ENCODE measurements at regions not wholly inside any gene's neighbourhood (a gene's known extent, or its start where the extent isn't known, plus 50 kb on each side); places are given as distances from the start of the nearest gene placed in this dataset.

DNA sequence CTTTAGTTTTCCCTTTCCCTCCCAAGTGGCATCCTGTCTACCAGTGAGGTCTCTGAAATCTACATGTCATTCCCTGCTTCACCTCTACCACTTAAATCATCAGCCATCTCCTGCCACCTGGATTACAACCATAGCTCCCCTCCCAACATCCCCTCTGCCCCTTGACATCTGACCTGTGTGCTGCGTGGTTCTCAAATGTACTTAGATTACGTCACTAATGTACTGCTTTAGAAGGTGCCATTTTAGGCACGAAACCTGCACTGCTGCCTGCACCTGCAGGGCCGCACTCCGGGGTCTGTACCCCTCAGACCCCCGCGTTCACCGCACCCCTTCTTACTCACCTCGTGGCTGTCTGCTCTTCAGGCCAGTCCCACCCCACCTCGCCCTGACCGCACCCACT, 395.1 kb upstream of the MYT1L start (continued):
- no peak for TF ChIP-seq ZNF584 (CRISPR knock-in tag; IDR thresholded peaks at IDR 0.05; ENCODE audit: low read depth)
- TF ChIP-seq, protein P1, sequence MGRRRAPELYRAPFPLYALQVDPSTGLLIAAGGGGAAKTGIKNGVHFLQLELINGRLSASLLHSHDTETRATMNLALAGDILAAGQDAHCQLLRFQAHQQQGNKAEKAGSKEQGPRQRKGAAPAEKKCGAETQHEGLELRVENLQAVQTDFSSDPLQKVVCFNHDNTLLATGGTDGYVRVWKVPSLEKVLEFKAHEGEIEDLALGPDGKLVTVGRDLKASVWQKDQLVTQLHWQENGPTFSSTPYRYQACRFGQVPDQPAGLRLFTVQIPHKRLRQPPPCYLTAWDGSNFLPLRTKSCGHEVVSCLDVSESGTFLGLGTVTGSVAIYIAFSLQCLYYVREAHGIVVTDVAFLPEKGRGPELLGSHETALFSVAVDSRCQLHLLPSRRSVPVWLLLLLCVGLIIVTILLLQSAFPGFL (CRISPR knock-in tag; IDR thresholded peaks at IDR 0.05) = no peak
- no peak for TF ChIP-seq NR4A1 (CRISPR knock-in tag; IDR thresholded peaks at IDR 0.05)
- no peak for TF ChIP-seq NR4A1 (tag; IDR thresholded peaks at IDR 0.05)
- no peak for TF ChIP-seq ZNF75A (CRISPR knock-in tag; IDR thresholded peaks at IDR 0.05)
- TF ChIP-seq PYGO2 (tag; IDR thresholded peaks at IDR 0.05) = no peak
- TF ChIP-seq ZFP1 (CRISPR knock-in tag; IDR thresholded peaks at IDR 0.05) = no peak

GRCh38 chr2:2723064-2723463, 392.0 kb upstream of the MYT1L start:
- WGBS (ENCODE audit: insufficient coverage, low coverage, missing lambda C conversion rate) = 0% methylated on average over 3 of the region's 3 CpGs

More at GRCh38 chr2:2723064-2723463, 392.0 kb upstream of the MYT1L start:
- CTCF ChIA-PET (ENCODE audit: low intra/inter-chr PET ratio) = no interaction called here
- POLR2A ChIA-PET = interaction anchor here (0.8 kb wide), 1 partner anchor 269 kb away, joined by 3 read pairs; no protein-coding TSS in a partner anchor
- TF ChIP-seq TCFL5 (CRISPR knock-in tag; conservative IDR thresholded peaks at IDR 0.05) (no peak), FOXA1 (IDR thresholded peaks at IDR 0.05; ENCODE audit: borderline replicate concordance) (no peak), PHB (CRISPR knock-in tag; IDR thresholded peaks at IDR 0.05) (no peak), USF1 (CRISPR knock-in tag; IDR thresholded peaks at IDR 0.05) (no peak), SMARCC2 (IDR thresholded peaks at IDR 0.05; ENCODE audit: low read depth) (no peak), SIN3B (IDR thresholded peaks at IDR 0.05; ENCODE audit: low read depth) (no peak), EGR1 (conservative IDR thresholded peaks at IDR 0.05) (no peak), ZNF695 (CRISPR knock-in tag; IDR thresholded peaks at IDR 0.05) (no peak), NBN (IDR thresholded peaks at IDR 0.05; ENCODE audit: low read depth) (no peak)
- TF ChIP-seq, protein P2, sequence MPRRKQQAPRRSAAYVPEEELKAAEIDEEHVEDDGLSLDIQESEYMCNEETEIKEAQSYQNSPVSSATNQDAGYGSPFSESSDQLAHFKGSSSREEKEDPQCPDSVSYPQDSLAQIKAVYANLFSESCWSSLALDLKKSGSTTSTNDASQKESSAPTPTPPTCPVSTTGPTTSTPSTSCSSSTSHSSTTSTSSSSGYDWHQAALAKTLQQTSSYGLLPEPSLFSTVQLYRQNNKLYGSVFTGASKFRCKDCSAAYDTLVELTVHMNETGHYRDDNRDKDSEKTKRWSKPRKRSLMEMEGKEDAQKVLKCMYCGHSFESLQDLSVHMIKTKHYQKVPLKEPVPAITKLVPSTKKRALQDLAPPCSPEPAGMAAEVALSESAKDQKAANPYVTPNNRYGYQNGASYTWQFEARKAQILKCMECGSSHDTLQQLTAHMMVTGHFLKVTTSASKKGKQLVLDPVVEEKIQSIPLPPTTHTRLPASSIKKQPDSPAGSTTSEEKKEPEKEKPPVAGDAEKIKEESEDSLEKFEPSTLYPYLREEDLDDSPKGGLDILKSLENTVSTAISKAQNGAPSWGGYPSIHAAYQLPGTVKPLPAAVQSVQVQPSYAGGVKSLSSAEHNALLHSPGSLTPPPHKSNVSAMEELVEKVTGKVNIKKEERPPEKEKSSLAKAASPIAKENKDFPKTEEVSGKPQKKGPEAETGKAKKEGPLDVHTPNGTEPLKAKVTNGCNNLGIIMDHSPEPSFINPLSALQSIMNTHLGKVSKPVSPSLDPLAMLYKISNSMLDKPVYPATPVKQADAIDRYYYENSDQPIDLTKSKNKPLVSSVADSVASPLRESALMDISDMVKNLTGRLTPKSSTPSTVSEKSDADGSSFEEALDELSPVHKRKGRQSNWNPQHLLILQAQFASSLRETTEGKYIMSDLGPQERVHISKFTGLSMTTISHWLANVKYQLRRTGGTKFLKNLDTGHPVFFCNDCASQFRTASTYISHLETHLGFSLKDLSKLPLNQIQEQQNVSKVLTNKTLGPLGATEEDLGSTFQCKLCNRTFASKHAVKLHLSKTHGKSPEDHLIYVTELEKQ (CRISPR knock-in tag; IDR thresholded peaks at IDR 0.05) = no peak
- TF ChIP-seq, protein P3, sequence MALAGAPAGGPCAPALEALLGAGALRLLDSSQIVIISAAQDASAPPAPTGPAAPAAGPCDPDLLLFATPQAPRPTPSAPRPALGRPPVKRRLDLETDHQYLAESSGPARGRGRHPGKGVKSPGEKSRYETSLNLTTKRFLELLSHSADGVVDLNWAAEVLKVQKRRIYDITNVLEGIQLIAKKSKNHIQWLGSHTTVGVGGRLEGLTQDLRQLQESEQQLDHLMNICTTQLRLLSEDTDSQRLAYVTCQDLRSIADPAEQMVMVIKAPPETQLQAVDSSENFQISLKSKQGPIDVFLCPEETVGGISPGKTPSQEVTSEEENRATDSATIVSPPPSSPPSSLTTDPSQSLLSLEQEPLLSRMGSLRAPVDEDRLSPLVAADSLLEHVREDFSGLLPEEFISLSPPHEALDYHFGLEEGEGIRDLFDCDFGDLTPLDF (CRISPR knock-in tag; IDR thresholded peaks at IDR 0.05) = no peak
- no peaks in the 10 kb centered on the region for H3K9me1 ChIP-seq (ENCODE audit: control insufficient read depth, insufficient read depth, low read length)
- DNase-seq (ENCODE audit: extremely low read depth in 1 of 4, low spot score in 3 of 4) (no peak), FAIRE-seq (no peak), ATAC-seq (no peak)
- no peaks in the 10 kb centered on the region for H3K4me1 ChIP-seq (replicated peaks in 1 of 2; ENCODE audit: control insufficient read depth in 2 of 2, insufficient read depth in 2 of 2, low read length in 2 of 2)
- peaks cover 0 to 32% of the 10 kb centered on the region in 2 experiments; a peak in 3 of 5 replicates for H3K27me3 ChIP-seq (ENCODE audit: control insufficient read depth in 2 of 2, insufficient read depth in 2 of 2, low read length in 2 of 2)
- no peaks in the 10 kb centered on the region; the same call in 1 of the 2 replicates for H4K20me1 ChIP-seq (replicated peaks; ENCODE audit: control insufficient read depth, insufficient read depth, low read length)
- no TSS peak for BruUV-seq (replicated peaks)
- intact Hi-C loops (cut with micrococcal nuclease) = no loop called here
- no peaks in the 10 kb centered on the region for H3K79me2 ChIP-seq (ENCODE audit: control insufficient read depth, insufficient read depth, low read length)
- H3K4me2 ChIP-seq (ENCODE audit: insufficient read depth, low read length) = no peak overlapping the region
- H3K36me3 ChIP-seq (ENCODE audit: control insufficient read depth, insufficient read depth, low read length) = no peaks in the 10 kb centered on the region
- H3K9me3 ChIP-seq (replicated peaks; ENCODE audit: control insufficient read depth, insufficient read depth, low read depth, low read length) = no peaks in the 10 kb centered on the region
- no peak overlapping the region for H3K4me3 ChIP-seq
- no peak overlapping the region for H2AFZ ChIP-seq (ENCODE audit: low read depth, low read length)
- no peak overlapping the region for H3K9ac ChIP-seq (ENCODE audit: insufficient read depth in 1 of 2, low read depth in 2 of 2, low read length in 2 of 2)
- in situ Hi-C loops (cut with MboI) = no loop called here
- no peak overlapping the region for H3K27ac ChIP-seq (ENCODE audit: extremely low read depth, low read depth, low read length)

All from K562 (cell line).